ENCODE measurements at regions not wholly inside any gene's neighbourhood (a gene's known extent, or its start where the extent isn't known, plus 50 kb on each side); places are given as distances from the start of the nearest gene placed in this dataset.

GRCh38 chr4:181216501-181216900, 1026.7 kb upstream of the TENM3 start:
- no peak for TF ChIP-seq CTCF (IDR thresholded peaks at IDR 0.05 in 4 of 5, conservative IDR thresholded peaks at IDR 0.05 in 1 of 5)
- no peak for TF ChIP-seq POLR2A (IDR thresholded peaks at IDR 0.05)

Measured in gastrocnemius medialis (tissue), 4 donors.